GM18858 (cell line): ENCODE measurements at regions not wholly inside any gene's neighbourhood (a gene's known extent, or its start where the extent isn't known, plus 50 kb on each side); places are given as distances from the start of the nearest gene placed in this dataset.
"Not testable (repeated sequence)": the region's sequence is repeated elsewhere in the genome, so short reads cannot be mapped to it uniquely, and the experiment has no call there.

Experiments used
- ATAC-seq: cut with Tn5 transposase; IDR thresholded peaks from one replicate; pipeline ENCODE4 v1.9.1; 2021; ENCODE audit not compliant: unreplicated experiment

DNA sequence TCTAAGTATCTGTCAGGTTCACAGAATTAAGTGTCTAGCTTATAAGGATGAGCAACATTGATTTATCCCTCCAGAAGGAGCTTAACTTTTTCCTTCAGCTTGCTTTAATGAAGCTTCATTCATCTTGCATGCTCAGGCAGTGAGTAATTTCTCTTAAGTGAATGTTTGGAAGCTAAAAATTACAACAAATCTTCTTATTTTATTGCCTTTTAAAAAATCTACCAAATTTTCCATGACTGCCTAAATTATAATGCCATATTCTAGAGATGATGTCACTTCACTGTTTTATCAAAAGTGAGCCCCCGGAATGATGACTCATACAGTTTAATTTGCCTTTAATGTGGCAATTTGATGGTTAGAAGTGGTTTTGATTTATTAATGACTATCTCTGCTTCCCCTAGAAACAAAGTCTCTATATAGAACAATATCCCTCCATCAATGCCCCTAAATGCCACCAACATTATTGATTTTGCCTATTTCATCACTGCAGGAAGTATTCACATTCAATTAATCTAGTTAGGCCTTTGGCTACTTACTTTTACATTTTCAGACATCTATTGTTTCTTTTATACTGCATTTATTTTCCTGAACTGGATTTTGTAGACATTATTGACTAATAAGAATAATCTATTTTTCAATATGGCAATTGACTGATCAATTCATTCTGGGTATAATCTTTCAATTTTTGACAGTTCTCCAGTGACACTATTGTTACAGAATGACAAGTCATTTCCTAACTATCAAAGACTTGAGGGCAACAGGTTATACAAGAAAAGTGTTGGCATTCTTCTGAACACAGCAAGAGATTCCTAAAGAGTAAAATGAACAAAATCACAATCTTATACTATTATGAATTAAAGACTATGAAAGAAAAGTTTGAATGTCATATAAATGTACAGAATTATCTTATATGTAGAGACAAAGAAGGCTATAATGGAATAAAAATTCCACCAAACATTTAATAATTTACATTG lies 139.3 kb upstream of the ODAD2 start:
- no peak for ATAC-seq

DNA sequence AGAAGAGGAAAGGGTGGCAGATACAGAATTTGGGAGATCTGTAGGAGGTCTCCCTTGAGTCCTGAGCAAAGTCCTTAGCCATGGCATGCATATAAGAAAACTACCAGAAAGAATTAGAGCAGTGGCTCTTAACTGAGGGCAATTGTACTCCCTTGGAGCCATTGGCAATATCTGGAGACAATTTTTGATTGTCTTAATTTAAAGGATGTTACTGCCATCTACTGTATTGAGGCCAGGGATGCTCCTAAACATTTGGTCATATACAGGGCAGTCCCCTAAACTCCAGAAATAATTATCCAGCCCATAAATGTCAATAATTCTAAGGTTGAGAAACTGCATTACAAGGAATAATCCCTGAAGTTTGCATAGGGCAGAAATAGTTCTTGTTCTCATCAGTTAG lies 136.4 kb upstream of the ODAD2 start:
- no peak for ATAC-seq

DNA sequence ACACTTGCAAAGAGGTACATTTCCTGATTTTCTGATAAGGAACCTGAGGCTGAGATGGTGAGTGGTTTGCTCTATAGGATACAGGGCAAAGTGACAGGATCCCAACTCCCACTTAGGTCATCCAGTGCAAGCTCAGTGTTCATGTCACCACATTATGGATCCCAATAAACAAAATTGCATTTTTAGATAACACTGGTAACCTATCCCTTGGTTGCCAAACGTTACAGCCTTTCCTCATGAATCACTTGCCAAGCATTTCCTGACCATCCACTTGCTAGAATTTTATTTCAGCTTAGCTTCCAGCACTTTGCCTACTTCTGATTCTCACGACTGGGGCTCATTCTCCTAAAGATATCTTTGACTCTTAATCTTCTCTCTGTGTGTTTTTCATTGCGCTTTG lies 131.4 kb upstream of the ODAD2 start:
- no peak for ATAC-seq

DNA sequence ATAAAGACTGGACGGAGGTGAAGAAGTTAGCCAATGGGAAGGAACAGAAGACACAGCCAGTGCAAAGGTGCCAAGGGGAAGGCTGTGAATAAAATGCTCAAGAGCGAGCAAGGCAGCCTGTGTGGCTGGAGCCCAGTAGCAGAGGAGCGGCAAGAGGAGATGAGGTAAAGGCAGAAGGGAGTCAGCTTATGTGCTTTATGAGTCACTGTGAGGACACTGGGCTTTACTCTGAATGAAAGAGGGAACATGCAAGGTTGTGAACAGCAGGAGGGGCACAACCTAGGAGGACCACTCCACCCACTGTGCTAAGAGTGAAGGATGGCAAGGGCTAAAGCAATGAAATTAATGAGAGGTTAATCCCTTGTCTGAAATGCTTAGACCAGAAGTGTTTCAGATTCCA lies 129.0 kb upstream of the ODAD2 start:
- no peak for ATAC-seq

DNA sequence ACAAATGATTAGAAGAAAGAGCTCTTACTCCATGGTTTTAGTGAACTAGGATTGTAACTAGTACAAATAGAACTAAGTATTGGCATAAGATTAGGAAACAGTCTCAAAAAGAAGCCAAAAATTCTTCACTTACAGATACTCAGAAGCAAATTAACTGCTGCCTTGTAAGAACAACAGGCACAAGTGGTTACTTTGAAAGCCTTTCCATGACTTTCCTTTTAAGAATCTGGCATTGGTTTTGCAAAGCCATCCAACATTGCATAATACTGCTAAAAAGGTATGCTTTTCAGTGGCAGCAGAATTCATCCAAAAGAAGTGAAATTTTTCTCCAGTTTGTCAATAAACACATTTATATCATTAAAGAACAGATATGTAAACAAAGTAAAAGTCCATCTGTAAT lies 126.8 kb upstream of the ODAD2 start:
- ATAC-seq = no peak

DNA sequence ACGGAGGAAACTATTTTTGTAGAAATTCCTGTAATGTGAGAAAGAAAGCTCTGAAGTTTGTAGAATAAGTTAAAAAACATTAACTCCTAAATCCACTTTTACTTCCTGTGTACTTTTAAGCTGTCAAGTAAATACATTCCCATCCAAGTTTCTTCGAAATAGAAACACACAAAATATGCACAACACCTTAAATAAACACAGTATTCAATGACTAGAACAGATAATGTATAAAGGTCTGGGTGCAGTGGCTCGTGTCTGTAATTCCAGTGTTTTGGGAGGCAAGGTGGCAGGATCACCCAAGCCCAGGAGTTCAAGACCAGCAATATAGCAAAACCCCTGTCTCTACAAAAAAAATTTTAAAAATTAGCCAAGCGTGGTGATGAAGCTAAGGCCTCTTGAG lies 121.9 kb upstream of the ODAD2 start:
- no peak for ATAC-seq

DNA sequence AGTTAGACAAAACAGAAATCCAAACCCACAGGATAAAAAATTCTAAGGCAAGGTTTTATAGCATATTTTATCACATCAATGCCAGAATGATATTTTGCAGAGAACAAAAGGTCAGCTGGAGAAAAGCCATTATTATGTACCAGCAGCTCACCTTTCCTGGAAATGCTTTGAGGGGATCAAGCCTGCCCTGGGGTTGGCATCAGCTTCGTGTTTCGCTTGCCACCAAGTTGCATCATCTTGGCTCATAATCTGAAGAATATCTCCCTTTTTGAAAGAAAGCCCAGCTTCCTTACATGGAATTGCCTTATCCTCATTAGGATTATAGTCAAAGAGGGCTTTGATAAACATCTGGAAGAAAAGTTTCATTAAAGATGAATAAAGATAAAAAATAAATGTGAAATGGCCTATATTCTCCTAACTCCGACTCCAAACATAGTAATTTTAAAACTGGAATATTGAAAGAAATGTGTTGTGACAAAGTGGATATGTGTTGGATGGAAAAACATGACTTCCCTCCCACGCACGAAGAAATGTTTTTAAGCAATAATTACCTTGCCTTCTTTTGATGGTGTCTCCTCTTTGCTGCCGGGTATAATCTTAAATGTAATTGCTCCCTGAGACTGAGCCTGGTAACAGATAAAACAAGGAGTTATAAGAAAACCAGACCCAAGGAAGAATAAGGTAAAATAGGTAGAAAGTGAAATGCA lies 121.3 kb upstream of the ODAD2 start:
- no peak for ATAC-seq

DNA sequence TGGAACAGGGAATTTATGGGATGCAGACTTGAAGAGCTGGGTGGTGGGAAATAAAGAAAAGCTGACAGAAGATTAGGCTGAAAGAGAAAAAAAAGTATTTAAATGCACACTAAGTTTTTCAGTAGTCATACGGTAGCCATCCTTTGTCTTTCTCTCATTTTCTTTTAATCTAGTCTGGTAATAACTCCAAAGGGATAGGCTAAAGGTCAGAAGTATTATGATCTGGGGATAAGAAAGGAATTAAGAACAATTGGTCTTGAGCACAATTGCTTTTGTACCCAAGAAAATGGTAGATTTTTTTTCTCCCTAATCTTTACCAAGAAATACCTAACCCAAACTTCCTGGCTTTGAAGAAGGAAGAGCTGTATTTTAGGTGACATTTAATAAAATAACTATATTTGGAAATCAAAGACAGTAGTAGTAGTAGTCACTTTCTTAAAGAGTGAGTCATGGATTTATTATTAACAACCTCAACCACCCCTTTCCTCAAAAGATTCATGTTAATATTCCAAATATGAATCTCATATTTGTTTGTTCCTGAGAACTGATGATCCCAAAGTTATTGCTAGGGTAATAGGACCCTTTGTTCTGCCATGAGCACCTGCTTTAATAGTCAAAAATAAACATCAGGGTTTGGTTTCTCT lies 120.2 kb upstream of the ODAD2 start:
- ATAC-seq = no peak

DNA sequence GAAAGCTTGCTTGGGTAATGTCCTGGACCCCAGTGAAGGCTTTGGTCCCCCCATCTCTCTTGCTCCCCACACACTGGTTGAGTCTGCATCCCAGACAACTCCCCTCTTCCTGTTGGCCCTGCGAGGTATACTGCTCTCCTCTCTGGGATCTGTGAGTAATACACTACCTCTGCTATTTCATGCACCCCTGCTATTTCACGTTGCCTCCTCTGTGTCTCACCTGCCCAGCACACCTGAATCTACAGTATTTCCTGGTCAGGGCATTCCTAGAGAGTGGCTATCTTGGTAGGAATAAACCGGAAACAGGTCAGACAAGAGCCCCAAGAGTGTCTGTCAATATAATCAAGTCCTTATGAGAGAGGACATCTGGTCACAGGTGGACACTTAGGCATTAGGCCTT lies 114.3 kb upstream of the ODAD2 start:
- ATAC-seq = no peak

DNA sequence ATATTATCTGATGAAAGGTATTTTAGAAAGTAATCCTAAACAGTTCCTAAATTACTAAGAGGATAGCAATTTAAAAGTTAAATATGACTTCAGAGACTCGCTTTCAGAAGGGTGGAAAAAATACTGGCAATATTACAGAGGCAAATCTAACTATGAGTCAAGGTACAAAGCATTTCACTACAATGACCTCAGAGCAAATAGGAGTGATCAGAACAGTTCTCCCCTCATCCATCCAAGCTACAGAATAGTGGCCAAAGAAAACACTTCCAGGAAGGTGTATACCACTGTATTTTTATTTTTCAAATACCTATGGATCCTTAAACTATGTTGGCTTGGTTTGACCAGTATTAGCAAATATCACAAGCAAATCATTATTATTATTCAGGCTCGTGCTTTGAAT lies 112.8 kb upstream of the ODAD2 start:
- no peak for ATAC-seq

DNA sequence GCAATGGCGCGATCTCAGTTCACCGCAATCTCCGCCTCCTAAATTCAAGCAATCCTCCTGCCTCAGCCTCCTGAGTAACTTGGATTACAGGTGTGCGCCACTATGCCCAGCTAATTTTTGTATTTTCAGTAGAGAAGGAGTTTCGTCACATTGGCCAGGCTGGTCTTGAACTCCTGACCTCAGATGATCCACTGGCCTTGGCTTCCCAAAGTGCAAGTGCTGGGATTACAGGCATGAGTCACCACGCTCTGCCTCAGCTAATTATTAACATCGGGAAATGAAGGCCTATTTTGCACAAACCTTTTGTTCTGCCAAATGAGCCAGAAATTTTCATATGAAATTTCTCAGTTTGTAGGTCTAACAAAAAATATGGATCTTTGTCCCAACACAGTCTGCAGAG lies 106.7 kb upstream of the ODAD2 start:
- no peak for ATAC-seq

DNA sequence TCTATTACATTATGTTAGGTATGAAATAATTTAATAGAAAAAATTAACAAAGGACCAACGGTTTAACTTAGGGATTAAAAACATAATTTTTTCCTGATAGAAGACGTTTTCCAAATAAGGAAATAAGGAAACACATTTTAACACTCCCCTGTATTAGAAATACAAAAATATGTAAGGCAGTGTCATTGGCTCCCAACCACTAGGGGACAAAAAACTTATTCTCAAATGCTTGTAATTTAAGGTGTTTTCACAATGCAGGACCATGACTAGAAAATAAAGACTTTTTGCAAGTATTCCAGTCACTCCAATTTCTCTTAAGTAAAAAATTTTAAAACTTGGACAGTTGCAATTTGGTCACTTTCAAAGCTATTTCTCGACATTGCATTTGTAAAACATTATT lies 98.8 kb upstream of the ODAD2 start:
- no peak for ATAC-seq

DNA sequence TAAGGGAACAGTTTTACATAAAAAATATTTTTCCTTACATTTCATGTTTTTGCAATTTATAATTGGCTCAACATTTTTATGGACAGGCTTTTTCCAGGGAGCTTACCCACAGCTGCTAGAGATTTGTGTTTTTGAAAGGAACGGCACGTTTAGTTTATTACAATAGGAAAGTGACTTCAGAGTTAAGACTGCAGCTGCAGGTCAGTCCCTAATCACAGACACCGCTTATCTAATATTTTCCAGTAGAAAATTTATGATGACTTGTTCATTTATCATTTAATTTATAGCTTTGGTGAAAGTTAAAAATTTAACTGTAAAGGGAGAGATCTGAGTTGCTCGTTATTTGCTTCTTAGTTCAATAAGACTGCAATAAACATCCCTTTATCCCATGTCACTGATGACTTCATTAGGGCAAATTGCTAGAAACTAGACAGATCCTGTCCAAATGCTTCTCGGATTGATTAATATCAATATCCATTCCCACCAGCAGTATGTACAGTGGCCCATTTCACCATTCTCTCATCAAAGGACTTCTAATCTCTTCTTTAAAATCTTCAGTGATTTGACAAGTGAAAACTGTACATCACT lies 97.0 kb upstream of the ODAD2 start:
- ATAC-seq = no peak

DNA sequence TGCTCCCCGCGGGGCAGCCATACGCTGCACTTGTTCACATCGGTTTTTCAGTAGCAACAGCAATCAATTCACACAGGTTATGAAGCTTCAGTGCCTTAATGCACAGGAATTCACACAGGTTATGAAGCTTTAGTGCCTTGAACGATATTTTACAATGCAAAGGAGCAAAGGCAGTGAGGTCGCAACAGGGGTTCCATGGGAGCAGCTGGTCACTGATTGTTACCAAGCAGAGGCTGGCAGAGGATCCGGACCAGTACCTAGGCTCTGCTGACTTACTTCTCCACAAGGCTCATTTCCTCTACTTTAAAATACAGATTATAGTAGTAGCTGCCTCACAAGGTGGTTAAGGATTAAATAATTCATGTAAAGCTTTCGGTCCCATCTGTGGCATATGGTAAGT lies 95.2 kb upstream of the ODAD2 start:
- ATAC-seq = no peak

DNA sequence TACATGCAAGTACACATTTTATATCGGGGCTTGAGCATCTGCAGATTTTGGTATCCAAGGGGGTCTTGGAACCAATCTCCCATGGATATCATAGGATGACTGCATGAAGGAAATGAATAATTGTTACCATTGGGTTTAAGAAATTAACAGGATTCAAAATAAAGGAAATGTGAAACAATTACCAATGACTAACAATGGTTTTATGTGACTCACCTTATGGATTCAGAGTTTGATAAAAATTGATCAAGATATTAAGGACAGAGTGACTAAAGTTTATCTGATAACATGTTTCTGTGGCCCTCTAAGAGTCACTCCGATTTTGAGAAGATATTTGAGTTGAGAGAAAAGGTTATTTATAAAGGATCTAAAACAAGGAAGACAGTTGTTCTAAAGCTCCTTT lies 93.0 kb upstream of the ODAD2 start:
- no peak for ATAC-seq

DNA sequence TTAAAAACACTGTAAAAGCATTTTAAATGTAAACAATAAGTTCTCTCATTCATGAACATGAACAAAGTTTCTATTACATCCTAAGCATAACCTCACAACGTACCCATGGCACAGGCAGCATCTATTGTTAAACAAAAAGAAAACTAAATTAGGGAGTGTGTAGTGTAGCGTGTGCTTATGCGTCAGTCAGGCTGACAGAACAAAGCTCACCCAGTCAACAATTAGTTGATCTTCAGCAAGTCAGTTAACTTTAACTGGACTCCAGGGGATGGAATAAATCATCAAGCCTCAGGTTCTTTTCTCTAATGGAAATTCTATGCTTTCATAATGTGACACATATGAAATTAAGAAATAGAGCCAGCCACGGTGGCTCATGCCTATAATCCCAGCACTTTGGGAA lies 91.6 kb upstream of the ODAD2 start:
- ATAC-seq = no peak

DNA sequence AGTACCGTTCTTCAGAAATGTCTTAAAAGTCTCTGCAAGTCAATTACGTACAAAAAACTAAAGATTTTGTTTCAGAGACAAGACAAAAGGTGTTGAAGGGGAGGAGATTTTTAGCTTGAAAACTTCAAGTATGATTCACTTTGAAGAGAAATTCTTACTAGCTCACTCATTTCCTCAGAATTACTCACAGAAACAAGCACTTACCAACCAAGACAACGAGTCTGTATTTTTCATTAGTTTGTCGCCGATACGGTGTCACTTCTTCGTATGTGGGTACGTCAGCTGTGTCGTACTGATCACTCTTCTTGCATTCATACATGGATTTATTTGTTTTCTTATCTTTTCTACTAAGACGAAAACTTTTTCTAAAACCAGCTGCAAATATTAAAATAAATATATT lies 90.6 kb upstream of the ODAD2 start:
- no peak for ATAC-seq

DNA sequence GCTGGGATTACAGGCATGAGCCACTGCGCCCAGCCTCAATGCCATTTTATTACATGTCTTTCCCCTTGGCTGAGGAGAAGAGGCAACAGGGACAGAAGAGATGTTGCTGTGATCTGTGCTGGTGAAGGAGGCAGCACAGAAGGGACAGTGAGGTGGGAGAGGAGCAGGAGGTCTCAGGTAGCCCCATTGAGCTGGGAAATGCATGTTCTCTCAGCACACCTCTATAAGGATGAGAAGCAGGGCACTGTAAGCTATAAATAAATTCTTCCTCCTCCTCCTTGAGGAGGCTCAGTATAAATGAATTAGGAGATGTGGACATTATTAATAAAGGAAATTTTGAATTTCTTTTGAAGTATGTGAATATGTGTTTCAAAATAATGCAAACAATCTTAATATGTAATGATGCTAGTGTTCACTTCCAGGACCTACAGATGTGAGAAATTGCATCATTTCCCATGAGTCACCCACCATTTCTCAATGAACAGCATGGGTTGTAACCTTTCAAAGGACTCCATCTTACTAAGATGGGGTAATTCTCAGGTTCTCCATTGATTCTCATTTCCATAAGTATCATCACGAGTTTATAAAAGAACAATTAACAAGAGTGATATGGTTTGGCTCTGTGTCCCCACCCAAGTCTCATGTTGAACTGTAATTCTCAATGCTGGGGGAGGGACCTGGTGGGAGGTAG lies 88.9 kb upstream of the ODAD2 start:
- ATAC-seq = no peak

DNA sequence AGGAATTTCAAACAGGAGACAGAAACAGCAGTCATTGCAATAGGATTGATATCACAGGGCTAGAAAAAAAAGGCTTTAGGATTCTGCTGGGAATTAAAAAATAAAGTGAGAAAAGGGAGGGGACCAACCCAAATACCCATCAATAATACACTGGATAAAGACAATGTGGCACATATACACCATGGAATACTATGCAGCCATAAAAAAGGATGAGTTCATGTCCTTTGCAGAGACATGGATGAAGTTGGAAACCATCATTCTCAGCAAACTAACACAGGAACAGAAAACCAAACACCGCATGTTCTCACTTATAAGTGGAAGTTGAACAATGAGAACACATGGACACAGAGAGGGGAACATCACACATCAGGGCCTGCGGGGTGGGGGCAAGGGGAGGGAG lies 86.9 kb upstream of the ODAD2 start:
- not testable (repeated sequence) for ATAC-seq

DNA sequence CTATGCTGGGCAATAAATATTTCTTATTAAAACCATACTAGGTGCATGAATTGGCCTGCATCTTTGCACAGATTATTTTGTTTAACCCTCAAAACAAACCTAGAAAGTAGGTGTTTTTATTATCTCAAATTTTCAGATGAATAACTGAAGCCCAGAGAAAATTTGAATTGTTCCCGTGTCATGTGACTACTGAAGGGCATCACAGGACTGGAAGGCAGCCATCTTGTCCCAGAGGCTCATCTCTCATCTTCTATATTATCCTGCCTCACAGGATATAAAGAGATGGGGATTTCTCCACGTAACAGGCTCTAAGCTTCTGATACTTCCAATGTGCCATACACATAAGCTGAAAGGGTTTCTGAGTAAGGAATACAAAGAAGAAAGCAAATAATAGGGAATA lies 84.0 kb upstream of the ODAD2 start:
- ATAC-seq = no peak

DNA sequence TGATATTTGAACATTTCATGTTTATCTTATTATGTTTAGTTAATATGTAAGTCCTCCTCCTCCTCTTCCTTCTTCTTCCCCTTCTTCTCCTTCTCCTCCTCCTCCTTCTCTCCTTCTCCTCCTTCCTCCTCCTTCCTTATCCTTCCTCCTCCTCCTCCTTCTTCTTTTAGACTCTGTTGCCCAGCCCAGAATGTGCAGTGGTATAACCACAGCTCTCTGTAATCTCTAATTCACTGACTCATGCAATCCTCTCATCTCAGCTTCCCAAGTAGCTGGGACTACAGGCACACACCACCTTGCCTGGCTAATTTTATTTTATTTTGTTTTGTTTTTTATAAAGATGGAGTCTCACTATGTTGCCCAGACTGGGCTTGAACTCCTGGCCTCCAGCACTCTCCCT lies 83.4 kb upstream of the ODAD2 start:
- ATAC-seq = no peak
